GM18505 (cell line): ENCODE measurements at regions not wholly inside any gene's neighbourhood (a gene's known extent, or its start where the extent isn't known, plus 50 kb on each side); places are given as distances from the start of the nearest gene placed in this dataset.
"Not testable (repeated sequence)": the region's sequence is repeated elsewhere in the genome, so short reads cannot be mapped to it uniquely, and the experiment has no call there.

Experiments
- ATAC-seq: cut with Tn5 transposase; IDR thresholded peaks from one replicate; pipeline ENCODE4 v1.9.1; 2021; ENCODE audit not compliant: unreplicated experiment
- POLR2A ChIP-seq: IDR thresholded peaks from 4 replicates; pipeline ENCODE4 v1.6.1; 2011; ENCODE audit warnings: borderline replicate concordance; ENCODE audit not compliant: insufficient read depth, insufficient read length; ENCODE audit errors: extremely low read depth

DNA sequence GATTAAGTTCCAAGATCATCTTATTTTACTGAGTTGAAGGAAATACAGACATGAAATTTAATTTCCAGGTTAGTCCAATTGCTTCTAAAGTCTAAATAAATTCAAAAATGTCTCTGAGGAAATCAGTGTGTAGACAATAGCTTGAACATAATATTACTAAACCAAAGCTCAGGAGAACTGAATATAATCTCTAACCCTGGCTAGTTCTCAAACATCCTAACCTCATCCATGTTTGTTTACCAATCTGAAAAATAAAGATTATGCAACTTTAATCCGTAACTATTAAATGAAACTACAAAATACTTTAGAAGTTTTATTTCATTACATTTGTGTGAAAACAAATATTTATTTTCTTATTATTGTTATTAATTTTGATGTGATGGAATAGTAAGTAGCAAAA lies 387.2 kb downstream of the TBC1D32 start:
- ATAC-seq = no peak
- TF ChIP-seq POLR2A = no peak

DNA sequence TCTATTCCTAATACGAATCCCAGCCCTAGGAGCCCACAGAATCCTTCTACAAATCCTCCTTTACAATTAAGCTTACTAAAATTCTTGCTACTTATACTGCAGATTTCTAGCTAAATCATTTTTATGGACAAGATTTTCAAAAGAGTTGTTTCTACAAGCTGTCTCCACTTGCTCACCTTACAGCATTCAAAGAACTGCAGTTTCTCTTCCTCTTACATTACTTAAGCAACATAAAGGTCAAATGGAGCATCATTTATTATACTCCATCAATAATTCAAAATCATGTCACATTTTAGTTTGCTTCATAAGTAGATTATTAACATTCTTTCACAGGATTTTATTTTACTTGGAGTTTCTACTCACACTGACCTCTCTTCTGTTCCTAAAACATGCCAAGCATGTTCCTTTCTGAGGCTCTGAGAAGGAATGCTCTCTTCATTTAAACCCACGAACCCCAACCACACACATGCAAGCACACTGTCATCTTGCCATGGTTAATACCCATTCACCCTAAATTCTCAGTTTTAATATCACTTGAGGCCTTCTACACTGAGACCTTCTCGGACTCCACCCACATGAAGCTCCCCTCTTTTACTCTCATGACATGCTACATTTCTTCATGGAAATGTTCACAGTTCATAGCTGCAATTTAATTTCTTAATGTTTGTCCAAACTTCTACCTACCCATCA lies 388.2 kb downstream of the TBC1D32 start:
- ATAC-seq = peak; percentile 88
- TF ChIP-seq POLR2A = no peak

DNA sequence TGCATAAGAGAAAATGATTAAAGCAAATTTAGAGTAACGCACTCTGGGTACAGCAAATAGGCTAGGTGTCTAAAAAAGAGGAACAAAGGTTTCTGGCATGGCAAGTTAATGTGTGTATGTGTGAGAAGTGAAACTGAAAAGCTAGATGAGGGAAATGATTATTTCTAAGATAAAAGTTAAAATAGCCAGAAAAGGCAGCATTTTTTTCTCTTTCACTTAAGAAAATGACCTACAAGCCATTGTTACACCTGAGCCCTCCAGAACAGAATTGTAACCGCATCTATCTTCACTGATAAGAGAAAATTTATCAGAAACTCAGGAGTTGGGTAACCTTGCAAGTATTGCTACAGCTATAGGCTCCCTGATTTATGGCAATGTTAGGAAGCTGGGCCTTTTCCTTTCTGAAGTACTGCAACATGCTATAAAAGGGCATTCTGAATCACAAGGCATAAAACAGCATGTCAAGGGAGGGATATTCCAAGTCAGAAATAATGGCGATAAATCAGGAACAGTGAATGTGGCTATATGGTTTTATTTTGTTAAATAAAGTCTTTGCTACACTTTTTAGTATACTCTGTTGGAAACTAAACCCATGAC lies 395.3 kb downstream of the TBC1D32 start:
- no peak for TF ChIP-seq POLR2A
- ATAC-seq = peak; percentile 98

DNA sequence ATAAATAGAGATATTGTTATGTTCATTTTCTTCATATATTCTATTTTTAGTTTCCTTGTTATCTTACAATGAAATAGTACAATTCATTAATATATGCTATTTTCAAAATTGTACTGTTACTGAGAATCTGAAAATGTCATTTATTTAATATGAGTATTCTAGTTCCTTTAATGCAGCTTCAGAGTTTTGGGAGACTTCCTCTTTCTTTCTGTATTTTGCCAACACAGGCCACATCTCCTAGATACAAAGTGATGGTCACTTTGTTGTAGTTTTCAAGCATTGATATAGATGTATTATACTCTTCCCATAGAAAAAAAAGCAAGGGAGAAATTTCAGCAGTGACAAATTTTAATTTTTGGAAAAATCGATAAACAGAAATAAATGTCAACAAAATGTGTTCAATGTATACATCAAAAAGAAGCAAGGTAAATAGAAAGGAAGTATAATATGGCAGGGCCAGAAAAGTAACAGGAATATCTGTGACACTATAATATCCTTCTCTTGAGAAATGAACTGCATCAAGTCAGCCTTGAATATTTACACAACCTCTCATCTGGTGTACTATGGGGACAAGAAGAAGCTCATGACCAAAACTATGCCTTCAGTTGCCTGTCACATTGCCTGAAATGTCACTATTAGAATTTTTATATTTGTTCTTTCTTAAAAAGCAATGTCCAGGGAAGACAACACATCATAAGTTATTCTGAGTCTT lies 396.0 kb downstream of the TBC1D32 start:
- no peak for TF ChIP-seq POLR2A
- peak; percentile 43 for ATAC-seq

DNA sequence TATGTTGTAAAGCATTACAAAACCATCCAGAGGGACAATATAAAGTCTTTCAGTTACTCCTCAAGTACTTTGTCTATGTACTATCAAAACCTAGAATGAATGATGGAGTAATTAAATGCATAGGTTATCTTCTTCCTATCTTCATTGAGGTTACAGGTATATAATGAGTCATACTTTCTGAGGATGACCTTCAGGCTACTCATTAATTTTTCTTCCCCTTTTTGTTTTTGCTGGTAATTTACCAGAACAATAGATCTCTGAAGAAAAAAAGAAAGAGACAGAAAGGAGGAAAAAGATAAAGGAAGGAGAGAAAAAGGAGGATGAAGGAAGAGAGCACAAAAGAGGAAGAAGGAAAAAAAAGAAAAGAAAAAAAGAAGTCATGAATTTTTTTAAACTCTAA lies 398.4 kb downstream of the TBC1D32 start:
- peak; percentile 34 for ATAC-seq
- TF ChIP-seq POLR2A = no peak

DNA sequence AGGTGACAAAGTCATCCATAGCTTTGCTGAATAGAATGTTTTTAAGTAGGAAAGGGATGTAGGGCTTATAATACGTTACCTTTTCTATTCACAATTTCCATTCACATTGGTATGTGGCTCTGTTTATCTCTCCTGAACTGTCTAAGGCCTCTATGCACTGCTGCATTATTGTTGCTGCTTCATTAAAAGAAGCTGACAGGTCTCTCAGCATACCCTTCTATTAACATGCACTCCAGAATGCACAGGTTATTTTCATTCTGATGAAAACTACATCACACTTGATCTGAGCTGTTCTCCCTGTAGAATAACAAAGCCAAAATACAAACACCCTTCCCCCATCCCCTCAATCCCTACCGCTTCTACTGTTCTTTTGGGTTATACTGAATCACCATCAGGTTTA lies 399.3 kb downstream of the TBC1D32 start:
- TF ChIP-seq POLR2A = no peak
- no peak for ATAC-seq

DNA sequence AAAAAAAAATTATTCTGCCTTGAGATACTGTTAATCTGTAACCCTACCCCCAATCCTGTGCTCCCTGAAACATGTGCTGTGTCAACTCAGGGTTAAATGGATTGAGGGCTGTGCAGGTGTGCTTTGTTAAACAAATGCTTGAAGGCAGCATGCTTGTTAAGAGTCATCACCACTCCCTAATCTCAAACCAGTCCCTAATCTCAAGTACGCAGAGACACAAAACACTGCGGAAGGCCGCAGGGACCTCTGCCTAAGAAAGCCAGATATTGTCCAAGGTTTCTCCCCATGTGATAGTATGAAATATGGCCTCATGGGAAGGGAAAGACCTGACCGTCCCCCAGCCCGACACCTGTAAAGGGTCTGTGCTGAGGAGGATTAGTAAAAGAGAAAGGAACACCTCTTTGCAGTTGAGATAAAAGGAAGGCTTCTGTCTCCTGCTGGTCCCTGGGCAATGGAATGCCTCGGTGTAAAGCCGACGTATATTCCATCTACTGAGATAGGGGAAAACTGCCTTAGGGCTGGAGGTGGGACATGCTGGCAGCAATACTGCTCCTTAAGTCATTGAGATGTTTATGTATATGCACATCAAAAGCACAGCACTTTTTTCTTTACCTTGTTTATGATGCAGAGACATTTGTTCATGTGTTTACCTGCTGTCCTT lies 402.6 kb downstream of the TBC1D32 start:
- not testable (repeated sequence) for ATAC-seq

DNA sequence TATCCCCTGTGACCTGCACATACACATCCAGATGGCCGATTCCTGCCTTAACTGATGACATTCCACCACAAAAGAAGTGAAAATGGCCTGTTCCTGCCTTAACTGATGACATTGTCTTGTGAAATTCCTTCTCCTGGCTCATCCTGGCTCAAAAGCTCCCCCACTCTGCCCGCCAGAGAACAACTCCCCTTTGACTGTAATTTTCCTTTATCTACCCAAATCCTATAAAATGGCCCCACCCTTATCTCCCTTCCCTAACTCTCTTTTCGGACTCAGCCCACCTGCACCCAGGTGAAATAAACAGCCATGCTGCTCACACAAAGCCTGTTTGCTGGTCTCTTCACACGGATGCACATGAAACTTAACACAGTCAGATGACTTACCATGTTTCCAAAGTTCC lies 403.8 kb downstream of the TBC1D32 start:
- not testable (repeated sequence) for ATAC-seq

DNA sequence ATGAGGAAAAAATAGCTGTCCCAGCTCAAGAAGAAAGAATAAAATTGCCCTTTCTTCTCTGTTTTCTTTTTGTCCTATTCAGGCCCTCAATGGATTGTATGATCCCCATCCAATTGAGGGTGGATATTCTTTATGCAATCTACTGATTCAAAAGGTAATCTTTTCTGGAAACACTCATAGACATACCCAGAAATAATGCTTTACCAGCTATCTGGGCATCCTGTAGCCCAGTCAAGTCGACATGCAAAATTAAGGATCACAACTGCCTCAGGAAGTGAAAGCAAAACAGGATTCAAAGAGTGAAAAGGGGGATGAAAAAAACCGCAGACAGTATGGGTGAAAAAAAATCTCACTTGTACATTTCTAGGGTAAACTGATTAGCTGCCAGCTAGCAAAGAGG lies 410.1 kb downstream of the TBC1D32 start:
- TF ChIP-seq POLR2A = no peak

DNA sequence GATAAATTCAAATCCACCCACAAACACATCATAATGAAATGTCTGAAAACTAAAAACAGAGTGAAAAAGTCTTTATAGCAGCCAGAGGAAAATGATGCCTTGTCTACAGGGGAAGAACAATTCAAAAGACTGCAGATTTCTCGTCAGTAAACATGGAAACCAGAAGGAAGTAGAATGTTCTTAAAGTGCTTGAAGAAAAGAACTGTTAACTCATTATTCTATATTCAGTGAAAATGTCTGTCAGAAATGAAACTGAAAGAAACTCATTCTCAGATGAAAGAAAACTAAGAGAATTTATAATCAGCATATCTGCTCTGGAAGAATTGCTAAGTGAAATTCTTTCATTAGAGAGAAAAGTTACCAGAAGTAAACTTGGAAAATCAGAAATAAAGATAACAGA lies 416.1 kb downstream of the TBC1D32 start:
- TF ChIP-seq POLR2A = no peak
- ATAC-seq = no peak

More for the DNA sequence above, 410.1 kb downstream of the TBC1D32 start:
- no peak for ATAC-seq

DNA sequence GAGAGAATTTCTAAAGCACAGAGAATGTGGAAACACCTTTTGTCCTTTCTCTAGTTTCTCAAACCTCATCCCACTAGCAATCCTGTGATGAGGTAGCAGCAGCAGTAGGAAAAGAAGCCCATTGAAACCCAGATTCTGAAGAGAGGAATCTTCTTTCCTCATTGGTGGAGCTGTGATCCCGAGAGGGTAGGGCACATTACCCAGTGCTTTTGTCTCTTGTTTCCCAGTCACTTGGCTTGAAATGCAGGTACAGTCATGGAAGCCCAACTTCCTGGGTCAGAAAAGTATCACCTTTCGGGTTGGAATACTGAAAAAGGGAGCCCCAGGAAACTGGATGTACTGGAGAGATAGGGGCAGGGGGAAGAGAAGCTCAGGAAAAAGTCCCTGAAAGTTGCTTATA lies 417.4 kb downstream of the TBC1D32 start:
- no peak for ATAC-seq
- TF ChIP-seq POLR2A = no peak

DNA sequence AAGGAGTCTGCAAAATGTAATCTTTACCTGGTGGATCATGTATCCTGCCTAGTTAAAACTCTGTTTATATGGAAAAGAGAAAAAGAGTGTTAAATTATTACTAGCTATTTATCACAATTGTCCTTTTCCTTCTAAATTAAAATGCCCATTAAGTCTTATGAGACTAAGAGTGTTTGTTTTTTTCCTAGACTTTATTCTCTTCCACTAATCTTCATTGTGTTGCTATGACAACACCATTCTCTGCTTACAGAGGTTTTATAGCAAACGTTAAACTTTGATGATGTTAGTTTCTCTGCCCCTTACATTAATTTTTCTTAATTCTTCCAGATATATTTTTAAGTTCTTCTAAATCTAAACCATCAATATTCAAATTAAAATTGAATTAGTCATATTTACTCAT lies 420.8 kb downstream of the TBC1D32 start:
- no peak for TF ChIP-seq POLR2A
- no peak for ATAC-seq

DNA sequence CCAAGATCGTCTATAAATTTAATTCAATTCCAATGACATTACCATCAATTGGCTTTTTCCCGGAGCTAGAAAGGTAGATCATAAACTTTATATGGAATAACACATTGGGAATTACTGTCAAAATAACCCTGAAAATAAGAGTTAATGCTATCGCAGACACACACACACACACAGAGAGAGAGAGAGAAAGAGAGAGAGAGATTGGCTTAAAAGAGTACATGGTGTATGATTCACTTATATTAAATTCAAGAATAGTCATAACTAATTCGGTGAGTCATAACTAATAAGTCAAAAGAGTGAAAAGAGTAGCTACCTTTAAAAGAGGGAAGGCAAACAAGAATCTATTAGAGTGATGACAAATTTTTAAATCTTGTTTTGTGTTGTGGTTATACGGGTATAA lies 425.5 kb downstream of the TBC1D32 start:
- ATAC-seq = no peak
- TF ChIP-seq POLR2A = no peak

DNA sequence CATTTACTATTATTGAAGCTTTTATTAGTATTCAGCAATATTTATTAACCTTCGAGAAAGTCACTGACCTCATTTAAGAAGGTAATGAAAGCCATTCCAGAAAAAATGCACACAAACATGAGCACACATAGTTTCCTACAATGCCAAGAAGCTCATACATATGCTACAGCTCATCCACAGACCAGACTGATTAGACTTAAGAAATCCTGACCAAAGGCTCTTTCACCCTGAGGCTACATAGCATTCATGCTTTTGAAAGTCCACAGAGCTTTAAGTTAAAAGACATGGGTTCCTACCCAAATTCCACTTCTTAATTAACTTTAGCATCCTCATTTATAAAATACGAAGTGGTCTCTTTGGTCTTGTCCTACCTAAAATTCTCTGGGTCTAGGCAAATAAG lies 430.4 kb downstream of the TBC1D32 start:
- no peak for TF ChIP-seq POLR2A
- no peak for ATAC-seq
